Suprapubic skin (tissue), 3 donors: ENCODE measurements at regions not wholly inside any gene's neighbourhood (a gene's known extent, or its start where the extent isn't known, plus 50 kb on each side); places are given as distances from the start of the nearest gene placed in this dataset.

Source experiments
- CTCF ChIP-seq, 2 donors: fragments of 200-600 bp in 1 of 2; fragments of 450-650 bp in 1 of 2; sonication (generic) in 1 of 2; IDR thresholded peaks; one replicate each; pipeline ENCODE4 v1.5.1; 2016 to 2019; ENCODE audit warnings: antibody characterized with exemption in 2 of 2, mild to moderate bottlenecking in 1 of 2, moderate library complexity in 1 of 2
- EP300 ChIP-seq: sonication (generic); formaldehyde crosslinking; IDR thresholded peaks from one replicate; pipeline ENCODE4 v1.6.1; 2017; ENCODE audit warnings: antibody characterized with exemption

GRCh38 chr3:144546539-144546938 is 574.9 kb downstream of the DIPK2A start:
- TF ChIP-seq CTCF (IDR thresholded peaks at IDR 0.05), result no peak
- no peak for TF ChIP-seq EP300
